ENCODE measurements at regions not wholly inside any gene's neighbourhood (a gene's known extent, or its start where the extent isn't known, plus 50 kb on each side); places are given as distances from the start of the nearest gene placed in this dataset.

DNA sequence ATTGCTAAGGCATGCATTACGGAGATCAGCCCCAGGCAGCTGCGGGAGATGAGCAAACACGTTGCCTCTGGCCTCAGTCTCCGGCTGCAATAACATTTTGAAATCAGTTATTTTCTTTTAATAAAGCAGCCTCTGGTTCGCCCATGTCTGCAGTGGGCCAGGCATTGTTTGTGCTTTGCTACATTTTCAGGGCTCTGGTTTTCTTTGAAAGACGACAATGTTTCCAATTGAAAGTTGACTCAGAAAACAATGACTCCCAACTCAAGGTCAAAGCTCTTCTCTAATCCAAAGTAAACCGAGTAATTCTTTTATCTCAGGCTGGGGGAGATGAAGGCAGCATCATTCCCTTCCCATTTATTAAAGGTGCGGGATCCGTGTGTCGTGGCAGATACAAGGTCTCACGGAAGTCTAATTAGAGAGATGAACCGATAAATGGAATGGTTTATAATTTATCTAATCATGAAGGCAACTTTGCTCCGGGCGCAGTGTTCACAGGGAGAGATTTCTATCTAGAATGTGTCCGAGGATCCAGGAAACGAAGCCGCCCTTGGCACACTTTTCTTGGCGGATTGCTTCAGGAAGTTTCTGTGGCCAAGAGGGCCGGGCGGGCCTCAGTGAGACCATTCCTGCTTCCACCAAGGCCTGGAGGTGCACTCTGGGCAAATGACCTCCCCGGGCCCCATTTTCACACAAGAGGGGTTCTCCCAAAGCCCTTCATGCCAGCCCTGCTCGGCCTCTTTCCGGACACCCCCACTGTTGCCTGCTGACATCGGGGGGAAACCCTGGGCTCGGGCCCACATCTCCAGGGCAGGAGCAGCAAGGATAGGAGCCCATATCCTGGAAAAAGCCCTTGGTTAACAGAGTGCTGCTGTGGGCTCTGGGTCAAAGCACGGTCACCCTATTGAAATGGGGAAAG, 811.4 kb downstream of the BRD1 start:
- Histone ChIP-seq H3K27me3 (ENCODE audit: insufficient read depth, low read length, poor library complexity, severe bottlenecking) (no peaks in the 10 kb centered on the region), H3K27ac (ENCODE audit: low read depth, low read length) (no peak overlapping the region), H3K4me1 (ENCODE audit: insufficient read depth, low read length) (no peaks in the 10 kb centered on the region), H3K4me3 (ENCODE audit: low read length) (no peak overlapping the region), H3K36me3 (ENCODE audit: insufficient read depth, low read length) (no peaks in the 10 kb centered on the region), H3K9me3 (ENCODE audit: low read length) (no peaks in the 10 kb centered on the region)
- POLR2A ChIA-PET: no interaction called here
- no peaks in the 10 kb centered on the region for H3K36me3 Mint-ChIP-seq
- CTCF ChIA-PET: no interaction called here
- peaks cover 0 to 2% of the 10 kb centered on the region in 2 donors for H3K27me3 Mint-ChIP-seq
- no peak overlapping the region for H3K27ac Mint-ChIP-seq
- no peaks in the 10 kb centered on the region for H3K9me3 Mint-ChIP-seq
- no peaks in the 10 kb centered on the region for H3K4me1 Mint-ChIP-seq
- DNase-seq: no peak
- H3K4me3 Mint-ChIP-seq: no peak overlapping the region

DNA sequence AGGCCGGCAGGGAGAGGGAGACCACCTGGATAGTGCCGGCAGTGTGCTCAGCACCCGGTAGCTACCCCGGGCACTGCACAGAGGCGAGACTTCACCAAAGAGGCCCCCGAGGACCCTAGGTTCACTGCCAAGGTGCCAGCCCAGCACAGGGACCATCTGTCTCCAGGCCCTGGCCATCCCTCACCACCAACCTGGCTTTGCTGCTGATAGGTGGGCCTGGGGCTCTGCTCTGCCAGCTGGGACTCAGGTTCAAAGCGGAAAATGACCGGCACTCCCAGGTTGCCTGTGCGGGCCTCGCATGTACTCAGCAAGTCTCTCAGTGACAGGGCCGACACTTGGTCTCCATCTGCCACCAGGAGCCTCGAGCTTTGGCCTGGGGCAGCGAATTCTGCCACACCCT, 812.2 kb downstream of the BRD1 start:
- no peaks in the 10 kb centered on the region for H3K36me3 Mint-ChIP-seq
- Histone ChIP-seq H3K27ac (ENCODE audit: low read depth, low read length) (no peak overlapping the region), H3K9me3 (ENCODE audit: low read length) (no peaks in the 10 kb centered on the region), H3K4me3 (ENCODE audit: low read length) (no peak overlapping the region), H3K27me3 (ENCODE audit: insufficient read depth, low read length, poor library complexity, severe bottlenecking) (no peaks in the 10 kb centered on the region), H3K36me3 (ENCODE audit: insufficient read depth, low read length) (no peaks in the 10 kb centered on the region), H3K4me1 (ENCODE audit: insufficient read depth, low read length) (no peaks in the 10 kb centered on the region)
- ChIA-PET CTCF (no interaction called here), POLR2A (no interaction called here)
- H3K27me3 Mint-ChIP-seq: peaks cover 0 to 2% of the 10 kb centered on the region in 2 donors
- no peak overlapping the region for H3K4me3 Mint-ChIP-seq
- no peak overlapping the region for H3K27ac Mint-ChIP-seq
- H3K9me3 Mint-ChIP-seq: no peaks in the 10 kb centered on the region
- H3K4me1 Mint-ChIP-seq: no peaks in the 10 kb centered on the region
- no peak for DNase-seq

DNA sequence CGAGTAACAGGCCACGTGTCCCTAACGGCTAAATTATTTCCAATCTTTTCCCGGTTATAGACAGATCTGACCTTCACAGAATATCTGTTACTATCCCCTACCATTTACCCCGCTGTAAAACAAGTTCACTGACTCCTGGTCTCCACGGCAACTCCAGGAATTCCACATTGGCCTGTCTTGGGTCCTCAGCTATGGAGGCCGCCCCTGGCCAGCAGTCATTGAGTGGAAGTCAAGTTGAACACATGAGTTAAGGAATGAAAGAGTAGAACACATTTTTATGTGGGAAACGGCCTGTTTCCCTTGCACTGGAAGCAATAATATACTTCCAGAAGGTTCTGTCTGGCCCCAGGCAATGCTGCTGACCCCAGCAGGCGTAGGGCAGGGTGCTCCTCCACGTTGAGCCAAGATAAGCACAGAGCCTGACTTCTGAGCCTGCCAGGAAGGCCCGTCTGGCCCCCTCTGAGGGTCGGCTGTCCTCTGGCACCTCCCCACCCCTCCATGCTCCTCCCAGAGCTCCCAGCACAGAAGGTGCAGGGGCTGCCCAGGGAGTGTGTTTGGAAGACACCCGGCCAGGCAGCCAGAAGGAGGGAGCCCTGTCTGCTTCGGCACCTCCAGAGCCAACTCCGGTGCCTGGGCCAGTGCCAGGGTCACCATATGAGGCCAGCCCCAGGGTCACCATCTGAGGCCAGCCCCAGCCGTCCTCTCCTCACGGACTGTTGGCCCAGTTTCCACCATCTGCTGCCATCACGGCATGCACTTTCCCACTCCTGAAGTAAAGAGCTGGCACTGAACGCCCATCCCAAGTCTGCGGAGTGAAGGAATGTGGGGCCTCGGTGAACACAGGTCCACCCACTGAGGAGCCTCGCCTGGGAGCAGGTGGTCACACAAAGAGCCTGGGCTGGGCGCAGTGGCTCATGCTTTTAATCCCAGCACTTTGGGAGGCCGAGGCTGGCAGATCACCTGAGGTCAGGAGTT, 813.2 kb downstream of the BRD1 start:
- no peaks in the 10 kb centered on the region for H3K4me1 ChIP-seq (ENCODE audit: insufficient read depth, low read length)
- Mint-ChIP-seq H3K4me1 (no peaks in the 10 kb centered on the region), H3K9me3 (no peaks in the 10 kb centered on the region), H3K27me3 (peaks cover 0 to 2% of the 10 kb centered on the region in 2 donors), H3K27ac (no peak overlapping the region), H3K36me3 (no peaks in the 10 kb centered on the region), H3K4me3 (no peak overlapping the region)
- no peaks in the 10 kb centered on the region for H3K9me3 ChIP-seq (ENCODE audit: low read length)
- H3K27me3 ChIP-seq (ENCODE audit: insufficient read depth, low read length, poor library complexity, severe bottlenecking): no peaks in the 10 kb centered on the region
- DNase-seq: no peak
- POLR2A ChIA-PET: interaction anchor here (0.5 kb wide), 1 partner anchor 15 kb away, joined by 3 read pairs; no protein-coding TSS in a partner anchor
- CTCF ChIA-PET: no interaction called here
- H3K36me3 ChIP-seq (ENCODE audit: insufficient read depth, low read length): no peaks in the 10 kb centered on the region
- no peak overlapping the region for H3K27ac ChIP-seq (ENCODE audit: low read depth, low read length)
- H3K4me3 ChIP-seq (ENCODE audit: low read length): no peak overlapping the region

DNA sequence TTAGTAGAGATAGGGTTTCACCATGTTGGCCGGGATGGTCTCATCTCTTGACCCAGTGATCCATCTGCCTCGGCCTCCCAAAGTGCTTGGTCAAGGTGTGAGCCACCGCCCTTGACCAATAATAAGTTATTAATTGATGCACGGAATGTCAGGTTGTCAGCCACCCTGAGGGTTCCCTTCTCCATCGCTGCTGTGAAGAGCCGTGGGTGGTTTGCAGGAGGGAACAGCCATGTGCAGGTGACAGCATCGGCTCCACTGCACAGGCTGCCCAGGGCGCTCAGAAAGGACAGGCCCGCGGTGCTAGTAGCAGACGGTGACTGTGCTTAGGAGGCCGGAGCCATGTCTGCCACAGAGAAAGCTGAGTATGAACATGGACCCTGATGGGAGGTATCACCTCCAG, 814.0 kb downstream of the BRD1 start:
- Mint-ChIP-seq H3K27me3 (peaks cover 0 to 2% of the 10 kb centered on the region in 2 donors), H3K4me1 (no peaks in the 10 kb centered on the region), H3K27ac (no peak overlapping the region), H3K4me3 (no peak overlapping the region), H3K9me3 (no peaks in the 10 kb centered on the region), H3K36me3 (no peaks in the 10 kb centered on the region)
- CTCF ChIA-PET: no interaction called here
- no peaks in the 10 kb centered on the region for H3K4me1 ChIP-seq (ENCODE audit: insufficient read depth, low read length)
- H3K9me3 ChIP-seq (ENCODE audit: low read length): no peaks in the 10 kb centered on the region
- H3K4me3 ChIP-seq (ENCODE audit: low read length): no peak overlapping the region
- no peak for DNase-seq
- H3K36me3 ChIP-seq (ENCODE audit: insufficient read depth, low read length): no peaks in the 10 kb centered on the region
- POLR2A ChIA-PET: interaction anchor here (0.5 kb wide), 1 partner anchor 16 kb away, joined by 3 read pairs; no protein-coding TSS in a partner anchor
- no peaks in the 10 kb centered on the region for H3K27me3 ChIP-seq (ENCODE audit: insufficient read depth, low read length, poor library complexity, severe bottlenecking)
- no peak overlapping the region for H3K27ac ChIP-seq (ENCODE audit: low read depth, low read length)

DNA sequence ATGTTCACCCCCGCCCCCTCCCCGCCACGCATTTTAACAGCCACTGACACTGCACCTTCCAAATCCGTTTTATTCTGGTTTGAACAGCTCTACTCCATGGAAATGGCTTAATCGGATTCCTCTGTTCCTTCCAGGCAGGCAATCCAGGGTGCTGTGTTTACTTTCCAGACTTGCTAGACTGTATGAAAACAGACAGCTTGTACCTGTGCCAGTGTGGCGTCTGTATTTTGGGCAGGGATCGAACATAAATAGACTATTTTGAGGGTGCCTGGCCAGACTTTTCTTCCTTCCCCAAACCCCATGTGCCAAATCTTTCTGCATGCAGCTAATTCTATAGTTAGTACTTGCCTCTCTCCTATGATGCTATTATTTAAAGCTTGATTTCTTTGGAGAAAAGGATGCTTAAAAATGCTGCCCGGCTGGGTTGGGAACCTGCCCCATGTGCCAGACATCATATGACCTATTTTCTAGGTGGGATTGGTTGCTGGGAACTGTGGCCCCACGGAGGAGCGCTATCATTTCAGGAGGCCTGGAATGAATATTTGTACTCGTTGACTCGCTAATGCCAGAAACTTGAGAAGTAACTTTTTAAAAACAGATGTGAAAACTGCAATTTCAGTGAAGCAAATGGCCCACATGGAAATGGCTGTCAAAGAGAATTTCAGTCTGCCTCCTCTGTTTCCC, 814.8 kb downstream of the BRD1 start:
- Mint-ChIP-seq H3K27ac (no peak overlapping the region), H3K4me3 (no peak overlapping the region), H3K27me3 (peaks cover 0 to 6% of the 10 kb centered on the region in 2 donors), H3K4me1 (no peaks in the 10 kb centered on the region), H3K36me3 (no peaks in the 10 kb centered on the region), H3K9me3 (no peaks in the 10 kb centered on the region)
- CTCF ChIA-PET: no interaction called here
- no peak for DNase-seq
- no peaks in the 10 kb centered on the region for H3K27me3 ChIP-seq (ENCODE audit: insufficient read depth, low read length, poor library complexity, severe bottlenecking)
- H3K4me3 ChIP-seq (ENCODE audit: low read length): no peak overlapping the region
- no peaks in the 10 kb centered on the region for H3K36me3 ChIP-seq (ENCODE audit: insufficient read depth, low read length)
- H3K4me1 ChIP-seq (ENCODE audit: insufficient read depth, low read length): no peaks in the 10 kb centered on the region
- no peak overlapping the region for H3K27ac ChIP-seq (ENCODE audit: low read depth, low read length)
- no peaks in the 10 kb centered on the region for H3K9me3 ChIP-seq (ENCODE audit: low read length)
- POLR2A ChIA-PET: no interaction called here

DNA sequence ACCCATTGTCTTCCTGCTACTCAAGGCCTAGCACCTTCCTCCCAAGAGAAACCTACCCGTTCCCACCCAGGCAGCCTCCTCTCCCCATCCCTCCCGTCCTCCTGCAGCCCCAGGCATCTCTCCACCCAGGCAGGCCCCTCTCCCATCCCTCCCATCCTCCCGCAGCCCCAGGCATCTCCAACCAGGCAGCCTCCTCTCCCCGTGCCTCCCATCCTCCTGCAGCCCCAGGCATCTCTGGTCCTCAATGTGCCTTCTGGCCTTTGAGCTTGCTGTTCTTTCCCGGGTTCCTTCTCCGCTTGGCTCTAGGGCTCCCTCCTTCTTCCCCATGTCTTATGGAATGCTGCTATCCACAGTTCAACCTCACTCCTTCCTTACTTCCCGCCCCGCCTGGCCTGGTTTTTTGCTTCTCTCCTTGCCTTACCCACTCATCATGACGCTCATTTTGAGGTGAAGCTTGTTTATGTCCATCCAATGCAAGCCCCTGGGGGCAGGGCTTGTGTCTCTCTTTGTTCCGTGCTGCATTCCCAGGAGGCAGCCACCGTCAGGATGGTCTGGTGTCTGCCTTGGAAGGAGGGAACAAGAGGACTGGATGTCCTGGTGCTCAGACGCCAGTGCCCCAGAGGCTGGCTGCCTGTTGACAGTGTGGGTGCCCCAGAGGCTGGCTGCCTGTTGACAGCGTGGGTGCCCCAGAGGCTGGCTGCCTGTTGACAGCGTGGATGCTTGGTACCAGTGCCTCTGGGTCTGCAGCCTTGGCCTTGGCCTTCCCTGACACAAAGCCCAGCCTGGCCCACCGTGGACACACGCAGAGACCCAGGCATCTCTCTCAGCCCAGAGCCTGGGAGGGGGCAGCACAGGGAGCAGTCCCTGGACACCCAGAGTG, 815.7 kb downstream of the BRD1 start:
- ChIA-PET POLR2A (no interaction called here), CTCF (no interaction called here)
- Histone ChIP-seq H3K4me3 (ENCODE audit: low read length) (no peak overlapping the region), H3K27ac (ENCODE audit: low read depth, low read length) (no peak overlapping the region), H3K27me3 (ENCODE audit: insufficient read depth, low read length, poor library complexity, severe bottlenecking) (no peaks in the 10 kb centered on the region), H3K9me3 (ENCODE audit: low read length) (no peaks in the 10 kb centered on the region), H3K36me3 (ENCODE audit: insufficient read depth, low read length) (no peaks in the 10 kb centered on the region), H3K4me1 (ENCODE audit: insufficient read depth, low read length) (no peaks in the 10 kb centered on the region)
- peaks cover 0 to 4% of the 10 kb centered on the region in 2 donors for H3K27me3 Mint-ChIP-seq
- no peak overlapping the region for H3K27ac Mint-ChIP-seq
- no peaks in the 10 kb centered on the region for H3K9me3 Mint-ChIP-seq
- H3K36me3 Mint-ChIP-seq: no peaks in the 10 kb centered on the region
- H3K4me1 Mint-ChIP-seq: no peaks in the 10 kb centered on the region
- DNase-seq: no peak
- H3K4me3 Mint-ChIP-seq: no peak overlapping the region

DNA sequence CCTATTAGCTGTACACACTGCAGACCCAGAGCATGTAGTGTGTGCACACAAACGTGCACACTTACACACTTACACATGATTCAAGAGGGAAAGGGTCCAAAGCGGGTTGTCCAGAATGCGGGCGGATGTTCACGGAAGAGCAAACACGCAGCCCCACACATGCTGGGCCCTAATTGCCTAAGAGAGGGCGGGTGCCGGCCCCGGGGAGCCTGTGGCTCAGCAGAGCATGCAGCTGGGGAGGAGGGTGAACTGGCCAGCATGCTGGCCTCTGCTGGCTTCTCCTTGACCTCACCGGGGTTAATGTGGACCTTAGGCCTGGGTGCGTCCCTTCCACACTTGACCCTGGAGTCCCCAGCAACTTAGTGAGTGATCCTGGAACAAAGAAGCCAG, 816.3 kb downstream of the BRD1 start:
- no peaks in the 10 kb centered on the region for H3K36me3 Mint-ChIP-seq
- H3K27me3 Mint-ChIP-seq: peaks cover 0 to 4% of the 10 kb centered on the region in 2 donors
- no peak overlapping the region for H3K27ac Mint-ChIP-seq
- Histone ChIP-seq H3K36me3 (ENCODE audit: insufficient read depth, low read length) (no peaks in the 10 kb centered on the region), H3K9me3 (ENCODE audit: low read length) (no peaks in the 10 kb centered on the region), H3K27ac (ENCODE audit: low read depth, low read length) (no peak overlapping the region), H3K4me3 (ENCODE audit: low read length) (no peak overlapping the region), H3K27me3 (ENCODE audit: insufficient read depth, low read length, poor library complexity, severe bottlenecking) (no peaks in the 10 kb centered on the region), H3K4me1 (ENCODE audit: insufficient read depth, low read length) (no peaks in the 10 kb centered on the region)
- no peaks in the 10 kb centered on the region for H3K4me1 Mint-ChIP-seq
- H3K4me3 Mint-ChIP-seq: no peak overlapping the region
- no peak for DNase-seq
- no peaks in the 10 kb centered on the region for H3K9me3 Mint-ChIP-seq
- ChIA-PET CTCF (no interaction called here), POLR2A (no interaction called here)

Measured in CD8-positive, alpha-beta memory T cell (primary cell).